AG04450 (cell line): ENCODE measurements at regions not wholly inside any gene's neighbourhood (a gene's known extent, or its start where the extent isn't known, plus 50 kb on each side); places are given as distances from the start of the nearest gene placed in this dataset.

Experiments used
- CTCF ChIA-PET: fragments of 300-600, 350-600 bp; formaldehyde crosslinking; extraction: SDS; loops from one replicate; lab custom pipeline; 2022; ENCODE audit warnings: antibody characterized with exemption, inconsistent platforms; lab: Charles Lee
- POLR2A ChIA-PET: fragments of 350-600 bp; formaldehyde crosslinking; extraction: SDS; loops from one replicate; lab custom pipeline; 2021; ENCODE audit warnings: antibody characterized with exemption, inconsistent platforms; lab: Yijun Ruan, JAX
- DNase-seq: peaks from one replicate; pipeline ENCODE4 v3.0.0-alpha.2; 2011; ENCODE audit warnings: low read depth, low spot score
- H3K27ac ChIP-seq: one replicate; pipeline ENCODE4 v1.5.1; 2012; ENCODE audit warnings: low read depth, low read length, control low read depth
- H3K27me3 ChIP-seq: one replicate; pipeline ENCODE4 v1.6.0; 2012; ENCODE audit warnings: low read length; ENCODE audit not compliant: control insufficient read depth, insufficient read depth
- H3K4me3 ChIP-seq: 2 replicates; pipeline ENCODE4 v1.5.1; 2011; ENCODE audit warnings: mild to moderate bottlenecking, low read depth, low read length, control low read depth
- H3K9me3 ChIP-seq: 2 replicates; pipeline ENCODE4 v1.5.1; 2012; ENCODE audit warnings: low read length; ENCODE audit not compliant: control insufficient read depth, insufficient read depth
- CTCF ChIP-seq: IDR thresholded peaks from 2 replicates; pipeline ENCODE4 v1.5.1; 2011; ENCODE audit warnings: low read depth, low read length, control low read depth, inconsistent platforms

DNA sequence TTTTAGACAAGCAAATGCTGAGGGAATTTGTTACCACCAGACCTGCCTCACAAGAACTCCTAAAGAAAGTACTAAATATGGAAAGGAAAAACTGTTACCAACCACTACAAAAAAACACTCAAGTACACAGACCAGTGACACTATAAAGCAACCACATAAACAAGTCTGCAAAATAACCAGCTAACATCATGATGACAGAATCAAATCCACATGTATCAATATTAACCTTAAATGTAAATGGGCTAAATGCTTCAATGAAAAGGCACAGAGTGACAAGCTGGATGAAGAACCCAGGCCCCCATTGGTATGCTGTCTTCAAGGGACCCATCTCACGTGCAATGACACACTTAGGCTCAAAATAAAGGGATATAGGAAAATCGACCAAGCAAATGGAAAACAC is 529.9 kb upstream of the CAMK1G start:
- Histone ChIP-seq H3K27me3 (no peaks in the 10 kb centered on the region), H3K9me3 (no peaks in the 10 kb centered on the region), H3K27ac (no peak overlapping the region), H3K4me3 (no peak overlapping the region)
- ChIA-PET POLR2A (no interaction called here), CTCF (interaction anchor here (1.6 kb wide), 1 partner anchor 512 kb away, joined by 3 read pairs; no protein-coding TSS in a partner anchor)
- no peak for TF ChIP-seq CTCF
- DNase-seq: no peak

GRCh38 chr1:209057083-209057482 is 526.4 kb upstream of the CAMK1G start:
- TF ChIP-seq CTCF: no peak
- no peak overlapping the region for H3K4me3 ChIP-seq
- H3K9me3 ChIP-seq: no peaks in the 10 kb centered on the region
- POLR2A ChIA-PET: no interaction called here
- H3K27ac ChIP-seq: no peak overlapping the region
- CTCF ChIA-PET: no interaction called here
- H3K27me3 ChIP-seq: no peaks in the 10 kb centered on the region
- no peak for DNase-seq

GRCh38 chr1:209057901-209058300 is 525.6 kb upstream of the CAMK1G start:
- no peak for DNase-seq
- Histone ChIP-seq H3K27me3 (no peaks in the 10 kb centered on the region), H3K4me3 (no peak overlapping the region), H3K9me3 (no peaks in the 10 kb centered on the region), H3K27ac (no peak overlapping the region)
- POLR2A ChIA-PET: no interaction called here
- CTCF ChIA-PET: no interaction called here
- no peak for TF ChIP-seq CTCF

GRCh38 chr1:209059376-209059775 is 524.1 kb upstream of the CAMK1G start:
- Histone ChIP-seq H3K27ac (no peak overlapping the region), H3K4me3 (no peak overlapping the region), H3K27me3 (no peaks in the 10 kb centered on the region), H3K9me3 (no peaks in the 10 kb centered on the region)
- ChIA-PET POLR2A (no interaction called here), CTCF (no interaction called here)
- DNase-seq: no peak
- no peak for TF ChIP-seq CTCF

GRCh38 chr1:209059981-209060380 is 523.5 kb upstream of the CAMK1G start:
- ChIA-PET CTCF (no interaction called here), POLR2A (no interaction called here)
- no peaks in the 10 kb centered on the region for H3K9me3 ChIP-seq
- H3K4me3 ChIP-seq: no peak overlapping the region
- H3K27me3 ChIP-seq: no peaks in the 10 kb centered on the region
- no peak for TF ChIP-seq CTCF
- no peak for DNase-seq
- no peak overlapping the region for H3K27ac ChIP-seq
